HEK293 (cell line): ENCODE measurements at regions not wholly inside any gene's neighbourhood (a gene's known extent, or its start where the extent isn't known, plus 50 kb on each side); places are given as distances from the start of the nearest gene placed in this dataset.

Source experiments
- BCL11B ChIP-seq: fragments of 450-650 bp; formaldehyde crosslinking; IDR thresholded peaks from 2 replicates; pipeline ENCODE4 v1.5.1; 2016; ENCODE audit warnings: low read depth, missing biosample characterization, missing genetic modification characterization
- FEZF1 ChIP-seq: fragments of 450-650 bp; formaldehyde crosslinking; IDR thresholded peaks from 2 replicates; pipeline ENCODE4 v1.5.1; 2016; ENCODE audit warnings: missing biosample characterization, missing genetic modification characterization
- GLI4 ChIP-seq: fragments of 450-650 bp; formaldehyde crosslinking; IDR thresholded peaks from 2 replicates; pipeline ENCODE4 v1.5.1; 2016; ENCODE audit warnings: missing biosample characterization, missing genetic modification characterization
- REPIN1 ChIP-seq: fragments of 450-650 bp; formaldehyde crosslinking; IDR thresholded peaks from 2 replicates; pipeline ENCODE4 v1.5.1; 2017; ENCODE audit warnings: missing biosample characterization, missing genetic modification characterization, low read depth
- SP7 ChIP-seq: fragments of 450-650 bp; formaldehyde crosslinking; IDR thresholded peaks from 2 replicates; pipeline ENCODE4 v1.5.1; 2016; ENCODE audit warnings: missing biosample characterization, missing genetic modification characterization
- WT1 ChIP-seq: fragments of 450-650 bp; formaldehyde crosslinking; IDR thresholded peaks from 2 replicates; pipeline ENCODE4 v1.5.1; 2016; ENCODE audit warnings: missing biosample characterization, missing genetic modification characterization
- ZBTB8A ChIP-seq: fragments of 450-650 bp; formaldehyde crosslinking; IDR thresholded peaks from 2 replicates; pipeline ENCODE4 v1.5.1; 2016; ENCODE audit warnings: missing biosample characterization, missing genetic modification characterization
- ZNF112 ChIP-seq: fragments of 450-650 bp; formaldehyde crosslinking; IDR thresholded peaks from 2 replicates; pipeline ENCODE4 v1.5.0; 2017; ENCODE audit warnings: missing biosample characterization, missing genetic modification characterization
- ZNF248 ChIP-seq: fragments of 450-650 bp; formaldehyde crosslinking; IDR thresholded peaks from 2 replicates; pipeline ENCODE4 v1.5.1; 2017; ENCODE audit warnings: missing biosample characterization, missing genetic modification characterization
- ZNF280C ChIP-seq: fragments of 450-650 bp; formaldehyde crosslinking; IDR thresholded peaks from 2 replicates; pipeline ENCODE4 v1.5.1; 2016; ENCODE audit warnings: missing biosample characterization, missing genetic modification characterization
- ZNF37A ChIP-seq: fragments of 450-650 bp; IDR thresholded peaks from 2 replicates; pipeline ENCODE4 v1.5.1; 2018; ENCODE audit warnings: missing biosample characterization, missing genetic modification characterization
- ZNF398 ChIP-seq: fragments of 450-650 bp; formaldehyde crosslinking; IDR thresholded peaks from 2 replicates; pipeline ENCODE4 v1.5.1; 2017; ENCODE audit warnings: missing biosample characterization, missing genetic modification characterization
- ZNF423 ChIP-seq: fragments of 450-650 bp; formaldehyde crosslinking; IDR thresholded peaks from 2 replicates; pipeline ENCODE4 v1.5.1; 2016; ENCODE audit warnings: missing biosample characterization, missing genetic modification characterization
- ZNF488 ChIP-seq: fragments of 450-650 bp; formaldehyde crosslinking; IDR thresholded peaks from 2 replicates; pipeline ENCODE4 v1.5.1; 2016; ENCODE audit warnings: missing biosample characterization, missing genetic modification characterization
- ZNF510 ChIP-seq: fragments of 450-650 bp; formaldehyde crosslinking; IDR thresholded peaks from 2 replicates; pipeline ENCODE4 v1.5.1; 2018; ENCODE audit warnings: mild to moderate bottlenecking, missing genetic modification characterization, missing biosample characterization; ENCODE audit not compliant: insufficient replicate concordance
- ZNF585B ChIP-seq: fragments of 450-650 bp; formaldehyde crosslinking; IDR thresholded peaks from 2 replicates; pipeline ENCODE4 v1.5.1; 2016; ENCODE audit warnings: missing biosample characterization, missing genetic modification characterization
- ZNF624 ChIP-seq: fragments of 450-650 bp; formaldehyde crosslinking; IDR thresholded peaks from 2 replicates; pipeline ENCODE4 v1.5.1; 2017; ENCODE audit warnings: missing biosample characterization, missing genetic modification characterization
- ZNF629 ChIP-seq: fragments of 450-650 bp; formaldehyde crosslinking; IDR thresholded peaks from 2 replicates; pipeline ENCODE4 v1.5.1; 2017; ENCODE audit warnings: missing biosample characterization, missing genetic modification characterization
- ZNF639 ChIP-seq: fragments of 450-650 bp; formaldehyde crosslinking; IDR thresholded peaks from 2 replicates; pipeline ENCODE4 v1.5.1; 2016; ENCODE audit warnings: missing biosample characterization, missing genetic modification characterization
- ZNF658 ChIP-seq: fragments of 450-650 bp; formaldehyde crosslinking; IDR thresholded peaks from 2 replicates; pipeline ENCODE4; 2016; ENCODE audit warnings: missing biosample characterization, missing genetic modification characterization
- ZNF777 ChIP-seq: fragments of 450-650 bp; formaldehyde crosslinking; IDR thresholded peaks from 2 replicates; pipeline ENCODE4 v1.5.1; 2017; ENCODE audit warnings: missing biosample characterization, missing genetic modification characterization, borderline replicate concordance
- ZNF791 ChIP-seq: fragments of 450-650 bp; formaldehyde crosslinking; IDR thresholded peaks from 2 replicates; pipeline ENCODE4 v1.5.1; 2016; ENCODE audit warnings: missing biosample characterization, missing genetic modification characterization
- ZSCAN23 ChIP-seq: fragments of 450-650 bp; formaldehyde crosslinking; IDR thresholded peaks from 2 replicates; pipeline ENCODE4 v1.5.1; 2016; ENCODE audit warnings: missing biosample characterization, missing genetic modification characterization
- ZSCAN4 ChIP-seq: fragments of 450-650 bp; formaldehyde crosslinking; IDR thresholded peaks from 2 replicates; pipeline ENCODE4 v1.5.1; 2017; ENCODE audit warnings: missing biosample characterization, missing genetic modification characterization
- TF ChIP-seq, protein P1 (sequence below): fragments of 450-650 bp; formaldehyde crosslinking; conservative IDR thresholded peaks from 2 replicates; pipeline ENCODE4 v1.5.1; 2016; ENCODE audit warnings: low read depth, missing biosample characterization, missing genetic modification characterization
- TF ChIP-seq, protein P2 (sequence below): fragments of 450-650 bp; formaldehyde crosslinking; IDR thresholded peaks from 2 replicates; pipeline ENCODE4 v1.5.1; 2017; ENCODE audit warnings: missing biosample characterization, missing genetic modification characterization

DNA sequence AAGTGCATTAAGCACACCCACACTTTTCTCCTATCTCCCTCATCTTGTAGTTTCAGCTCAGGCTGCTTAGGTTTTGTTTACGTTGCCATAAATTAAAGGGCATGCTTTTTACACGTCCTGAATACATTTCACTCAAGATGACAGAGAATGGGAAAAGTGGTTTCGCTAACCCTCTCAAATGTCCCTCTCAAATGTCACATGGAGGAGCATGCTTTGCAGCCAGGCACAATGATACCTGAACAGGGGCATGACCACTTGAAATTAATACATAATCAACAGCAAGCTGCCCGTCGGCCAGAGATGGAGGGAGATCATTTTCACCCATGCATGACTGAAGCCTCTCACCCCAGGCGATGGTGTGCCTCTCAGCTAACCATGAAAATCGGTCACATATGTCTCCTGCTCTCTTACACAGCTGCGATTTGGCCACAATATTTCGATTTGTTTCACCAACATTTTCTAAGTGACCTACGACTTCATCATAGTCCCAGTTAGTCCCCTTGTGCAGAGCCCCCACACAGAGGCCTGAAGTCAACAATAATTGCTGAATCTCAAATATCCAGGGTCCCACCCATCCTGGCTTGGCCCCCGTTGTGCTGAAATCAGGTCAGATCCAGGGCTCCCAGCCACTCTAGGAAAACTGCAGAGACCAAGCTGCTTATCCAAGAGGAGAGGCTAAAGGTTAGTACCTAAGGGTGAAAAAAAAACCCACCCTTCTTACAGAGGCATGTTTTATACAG lies 373.9 kb upstream of the NFE2L3 start (continued):
- TF ChIP-seq ZNF280C (no peak), ZNF777 (tag by site-specific recombination) (no peak), ZBTB8A (tag by site-specific recombination) (peak; percentile 40; the same call in 1 of the 2 replicates), ZSCAN4 (tag by site-specific recombination) (no peak), ZNF423 (tag by site-specific recombination) (no peak), ZNF629 (tag by site-specific recombination) (peak; percentile 81), ZNF624 (tag by site-specific recombination) (no peak), ZNF791 (tag by site-specific recombination) (no peak), GLI4 (tag by site-specific recombination) (no peak), BCL11B (no peak), ZNF398 (tag by site-specific recombination) (peak; percentile 50), SP7 (peak; percentile 98), ZNF37A (tag by site-specific recombination) (no peak), WT1 (tag by site-specific recombination) (peak; percentile 95), ZSCAN23 (tag by site-specific recombination) (peak; percentile 67; the same call in 1 of the 2 replicates), ZNF639 (tag by site-specific recombination) (no peak), ZNF488 (tag by site-specific recombination) (no peak), ZNF248 (tag by site-specific recombination) (no peak), FEZF1 (tag by site-specific recombination) (peak; percentile 97), REPIN1 (tag by site-specific recombination) (0 out of 2 replicates have a peak, but pooled peaks have one; percentile 24), ZNF510 (no peak), ZNF658 (no peak), ZNF585B (tag by site-specific recombination) (no peak), ZNF112 (no peak)
- TF ChIP-seq, protein P1, sequence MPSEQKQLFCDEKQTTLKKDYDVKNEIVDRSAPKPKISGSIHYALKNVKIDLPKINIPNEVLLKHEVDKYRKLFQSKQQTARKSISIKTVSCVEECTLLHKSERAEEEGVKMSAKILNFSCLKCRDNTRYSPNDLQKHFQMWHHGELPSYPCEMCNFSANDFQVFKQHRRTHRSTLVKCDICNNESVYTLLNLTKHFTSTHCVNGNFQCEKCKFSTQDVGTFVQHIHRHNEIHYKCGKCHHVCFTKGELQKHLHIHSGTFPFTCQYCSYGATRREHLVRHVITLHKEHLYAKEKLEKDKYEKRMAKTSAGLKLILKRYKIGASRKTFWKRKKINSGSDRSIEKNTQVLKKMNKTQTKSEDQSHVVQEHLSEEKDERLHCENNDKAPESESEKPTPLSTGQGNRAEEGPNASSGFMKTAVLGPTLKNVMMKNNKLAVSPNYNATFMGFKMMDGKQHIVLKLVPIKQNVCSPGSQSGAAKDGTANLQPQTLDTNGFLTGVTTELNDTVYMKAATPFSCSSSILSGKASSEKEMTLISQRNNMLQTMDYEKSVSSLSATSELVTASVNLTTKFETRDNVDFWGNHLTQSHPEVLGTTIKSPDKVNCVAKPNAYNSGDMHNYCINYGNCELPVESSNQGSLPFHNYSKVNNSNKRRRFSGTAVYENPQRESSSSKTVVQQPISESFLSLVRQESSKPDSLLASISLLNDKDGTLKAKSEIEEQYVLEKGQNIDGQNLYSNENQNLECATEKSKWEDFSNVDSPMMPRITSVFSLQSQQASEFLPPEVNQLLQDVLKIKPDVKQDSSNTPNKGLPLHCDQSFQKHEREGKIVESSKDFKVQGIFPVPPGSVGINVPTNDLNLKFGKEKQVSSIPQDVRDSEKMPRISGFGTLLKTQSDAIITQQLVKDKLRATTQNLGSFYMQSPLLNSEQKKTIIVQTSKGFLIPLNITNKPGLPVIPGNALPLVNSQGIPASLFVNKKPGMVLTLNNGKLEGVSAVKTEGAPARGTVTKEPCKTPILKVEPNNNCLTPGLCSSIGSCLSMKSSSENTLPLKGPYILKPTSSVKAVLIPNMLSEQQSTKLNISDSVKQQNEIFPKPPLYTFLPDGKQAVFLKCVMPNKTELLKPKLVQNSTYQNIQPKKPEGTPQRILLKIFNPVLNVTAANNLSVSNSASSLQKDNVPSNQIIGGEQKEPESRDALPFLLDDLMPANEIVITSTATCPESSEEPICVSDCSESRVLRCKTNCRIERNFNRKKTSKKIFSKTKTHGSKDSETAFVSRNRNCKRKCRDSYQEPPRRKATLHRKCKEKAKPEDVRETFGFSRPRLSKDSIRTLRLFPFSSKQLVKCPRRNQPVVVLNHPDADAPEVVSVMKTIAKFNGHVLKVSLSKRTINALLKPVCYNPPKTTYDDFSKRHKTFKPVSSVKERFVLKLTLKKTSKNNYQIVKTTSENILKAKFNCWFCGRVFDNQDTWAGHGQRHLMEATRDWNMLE (tag by site-specific recombination): no peak
- TF ChIP-seq, protein P2, sequence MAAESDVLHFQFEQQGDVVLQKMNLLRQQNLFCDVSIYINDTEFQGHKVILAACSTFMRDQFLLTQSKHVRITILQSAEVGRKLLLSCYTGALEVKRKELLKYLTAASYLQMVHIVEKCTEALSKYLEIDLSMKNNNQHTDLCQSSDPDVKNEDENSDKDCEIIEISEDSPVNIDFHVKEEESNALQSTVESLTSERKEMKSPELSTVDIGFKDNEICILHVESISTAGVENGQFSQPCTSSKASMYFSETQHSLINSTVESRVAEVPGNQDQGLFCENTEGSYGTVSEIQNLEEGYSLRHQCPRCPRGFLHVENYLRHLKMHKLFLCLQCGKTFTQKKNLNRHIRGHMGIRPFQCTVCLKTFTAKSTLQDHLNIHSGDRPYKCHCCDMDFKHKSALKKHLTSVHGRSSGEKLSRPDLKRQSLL: no peak
